Gastrocnemius medialis (tissue), 4 donors: ENCODE measurements at regions not wholly inside any gene's neighbourhood (a gene's known extent, or its start where the extent isn't known, plus 50 kb on each side); places are given as distances from the start of the nearest gene placed in this dataset.

Experiments used
- ATAC-seq, 2 donors: fragments of 150-250 bp; one replicate each; pipeline ENCODE4 v1.9.1; 2016
- DNase-seq, 2 donors: peaks; one replicate each; pipeline ENCODE4 v3.0.0-alpha.2; 2019
- H3K27ac ChIP-seq, 4 donors: fragments of 200-600 bp; sonication (generic); 1 replicate in 1 of 4; 2 replicates in 3 of 4; pipeline ENCODE4 v1.5.1; 2016 to 2018; ENCODE audit warnings: mild to moderate bottlenecking in 2 of 4, moderate library complexity in 1 of 4
- H3K27me3 ChIP-seq, 3 donors: fragments of 200-600 bp; sonication (generic) in 2 of 3; 1 replicate in 1 of 3; 2 replicates in 2 of 3; pipeline versions ENCODE4 v1.5.1 to v1.6.0; 2016 to 2019; ENCODE audit warnings: mild to moderate bottlenecking in 1 of 3, moderate library complexity in 1 of 3
- H3K36me3 ChIP-seq, 2 donors: fragments of 200-600 bp; sonication (generic) in 1 of 2; one replicate each; pipeline ENCODE4 v1.5.1; 2017 to 2018
- H3K4me1 ChIP-seq, 2 donors: fragments of 200-600 bp; sonication (generic) in 1 of 2; one replicate each; pipeline ENCODE4 v1.5.1; 2016 to 2017; ENCODE audit warnings: mild to moderate bottlenecking in 2 of 2
- H3K4me3 ChIP-seq, 4 donors: fragments of 200-600 bp; sonication (generic) in 3 of 4; 1 replicate in 1 of 4; 2 replicates in 3 of 4; pipeline ENCODE4 v1.5.1; 2016 to 2019; ENCODE audit warnings: mild to moderate bottlenecking in 2 of 4
- H3K9me3 ChIP-seq, 3 donors: fragments of 200-600 bp; sonication (generic) in 2 of 3; 1 replicate in 1 of 3; 2 replicates in 2 of 3; pipeline ENCODE4 v1.5.1; 2016 to 2019
- CTCF ChIP-seq, 5 experiments: fragments of 450-650 bp in 3 of 5; fragments of 200-600 bp in 2 of 5; sonication (generic) in 2 of 5; IDR thresholded peaks in 4 of 5; conservative IDR thresholded peaks in 1 of 5; 1 replicate in 4 of 5; 2 replicates in 1 of 5; pipeline ENCODE4 v1.5.1; 2016 to 2019; ENCODE audit warnings: antibody characterized with exemption in 5 of 5, mild to moderate bottlenecking in 3 of 5, moderate library complexity in 3 of 5
- POLR2A ChIP-seq, 2 donors: fragments of 450-650 bp; IDR thresholded peaks; one replicate each; pipeline ENCODE4 v1.6.1; 2017; ENCODE audit warnings: antibody characterized with exemption in 2 of 2, mild to moderate bottlenecking in 2 of 2, moderate library complexity in 2 of 2
- in situ Hi-C, 4 donors: fragments of 200-750 bp; cut with MboI; loops; one replicate each; pipeline versions ENCODE4 v1.15.0 to v1.8.0; 2017; ENCODE audit warnings: low sequenced_read_pairs in 4 of 4
- intact Hi-C: fragments of 100-400 bp; cut with DNase I; formaldehyde crosslinking; loops from one replicate; pipeline ENCODE4 v1.15.1; 2023; ENCODE audit warnings: low total_unique reads

- Histone ChIP-seq H3K4me3 (peak overlapping the region in 3 of 4 donors; percentile 45 to 66 (median 53)), H3K9me3 (no peaks in the 10 kb centered on the region), H3K36me3 (no peaks in the 10 kb centered on the region), H3K27me3 (peaks cover 4 to 12% (median 11%) of the 10 kb centered on the region in 3 donors), H3K27ac (no peak overlapping the region), H3K4me1 (peaks cover 0 to 3% of the 10 kb centered on the region in 2 donors)
- in situ Hi-C loops = no loop called here
- no peak for TF ChIP-seq CTCF (IDR thresholded peaks at IDR 0.05 in 4 of 5, conservative IDR thresholded peaks at IDR 0.05 in 1 of 5)
- TF ChIP-seq POLR2A (IDR thresholded peaks at IDR 0.05) = no peak
- no peak for DNase-seq
- intact Hi-C loops = loop anchor here (5.0 to 10.0 kb wide), 2 partner anchors 329 to 552 kb away; partner anchors contain the start of gene DLL1
- no peak for ATAC-seq
Observed at GRCh38 chr6:169962604-169963469, 211.4 kb downstream of the ERMARD start.

- H3K4me1 ChIP-seq = peaks cover 0 to 3% of the 10 kb centered on the region in 2 donors
- peak overlapping the region; percentile 35 to 66 (median 49) for H3K4me3 ChIP-seq
- in situ Hi-C loops (no loop called here), intact Hi-C loops (loop anchor here (5.0 to 10.0 kb wide), 2 partner anchors 330 to 553 kb away; partner anchors contain the start of gene DLL1)
- TF ChIP-seq POLR2A (IDR thresholded peaks at IDR 0.05) = no peak
- TF ChIP-seq CTCF (IDR thresholded peaks at IDR 0.05 in 4 of 5, conservative IDR thresholded peaks at IDR 0.05 in 1 of 5) = peak in 4 of 5 experiments; percentile 17 to 57 (median 47)
- no peaks in the 10 kb centered on the region for H3K9me3 ChIP-seq
- H3K36me3 ChIP-seq = no peaks in the 10 kb centered on the region
- ATAC-seq (peak in 1 of 2 donors; percentile 33), DNase-seq (peak in 1 of 2 donors; percentile 10)
- H3K27ac ChIP-seq = peak overlapping the region in 3 of 4 donors; percentile 37 to 52 (median 46)
- H3K27me3 ChIP-seq = peaks cover 4 to 12% (median 11%) of the 10 kb centered on the region in 3 donors
Observed at GRCh38 chr6:169961772-169962561, 210.5 kb downstream of the ERMARD start.

DNA sequence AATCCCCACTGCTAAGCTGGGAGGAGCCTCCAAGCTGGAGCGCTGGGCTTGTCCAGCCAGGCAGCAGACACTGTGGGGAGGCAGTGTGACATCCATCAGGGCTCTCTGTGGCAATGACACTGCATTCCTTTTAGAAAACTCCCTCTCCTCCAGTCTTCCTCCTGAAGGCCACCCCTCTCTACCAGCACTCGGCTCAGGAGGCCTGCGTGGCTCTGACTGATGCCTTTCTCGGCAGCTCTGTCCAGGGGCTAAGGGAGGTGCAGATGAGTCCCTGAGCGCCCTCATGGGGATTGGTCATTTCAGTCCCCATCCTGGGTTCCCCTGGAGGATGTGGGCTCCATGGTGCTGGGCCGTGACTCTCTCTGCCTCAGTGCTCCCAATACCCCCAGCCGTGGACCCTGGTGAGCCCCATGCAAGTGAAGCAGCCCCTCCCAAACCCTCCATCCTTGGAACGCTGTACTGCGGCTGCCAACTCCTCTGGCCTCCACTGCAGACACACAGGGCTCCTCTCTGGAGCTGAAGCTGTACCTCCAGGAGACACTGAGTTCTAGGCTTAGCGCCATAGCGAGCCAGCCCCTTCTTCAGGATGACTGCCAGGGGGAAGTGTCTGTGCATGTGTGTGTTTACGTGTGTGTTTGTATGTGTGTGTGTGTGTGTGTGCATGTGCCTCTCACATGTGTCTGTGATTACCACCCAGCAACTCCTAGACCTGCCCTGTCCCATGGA, 209.6 kb downstream of the ERMARD start:
- Histone ChIP-seq H3K4me1 (peaks cover 0 to 3% of the 10 kb centered on the region in 2 donors), H3K36me3 (no peaks in the 10 kb centered on the region), H3K9me3 (no peaks in the 10 kb centered on the region), H3K27ac (no peak overlapping the region), H3K4me3 (no peak overlapping the region), H3K27me3 (peaks cover 4 to 12% (median 11%) of the 10 kb centered on the region in 3 donors)
- in situ Hi-C loops (no loop called here), intact Hi-C loops (loop anchor here (5.0 to 10.0 kb wide), 2 partner anchors 331 to 554 kb away; partner anchors contain the start of gene DLL1)
- DNase-seq (no peak), ATAC-seq (no peak)
- TF ChIP-seq CTCF (IDR thresholded peaks at IDR 0.05 in 4 of 5, conservative IDR thresholded peaks at IDR 0.05 in 1 of 5) (no peak), POLR2A (IDR thresholded peaks at IDR 0.05) (no peak)

- DNase-seq = no peak
- in situ Hi-C loops = no loop called here
Observed at GRCh38 chr6:169960521-169960885, 209.1 kb downstream of the ERMARD start.

More at GRCh38 chr6:169960521-169960885, 209.1 kb downstream of the ERMARD start:
- no peak overlapping the region for H3K4me3 ChIP-seq
- no peaks in the 10 kb centered on the region for H3K36me3 ChIP-seq
- no peak for ATAC-seq
- peaks cover 4 to 12% (median 11%) of the 10 kb centered on the region in 3 donors for H3K27me3 ChIP-seq
- peaks cover 0 to 3% of the 10 kb centered on the region in 2 donors for H3K4me1 ChIP-seq
- H3K9me3 ChIP-seq = no peaks in the 10 kb centered on the region
- H3K27ac ChIP-seq = no peak overlapping the region
- intact Hi-C loops = loop anchor here (5.0 to 10.0 kb wide), 2 partner anchors 332 to 554 kb away; partner anchors contain the start of gene DLL1
- TF ChIP-seq CTCF (IDR thresholded peaks at IDR 0.05 in 4 of 5, conservative IDR thresholded peaks at IDR 0.05 in 1 of 5) (no peak), POLR2A (IDR thresholded peaks at IDR 0.05) (no peak)
